IMR-90 (cell line): ENCODE measurements at regions not wholly inside any gene's neighbourhood (a gene's known extent, or its start where the extent isn't known, plus 50 kb on each side); places are given as distances from the start of the nearest gene placed in this dataset.

ENCODE experiments used
- ATAC-seq: fragments of 200-7000 bp; cut with Tn5 transposase; 2 replicates; pipeline ENCODE4 v1.9.1; 2020; ENCODE audit warnings: low read depth, mild to moderate bottlenecking, moderate library complexity
- BruUV-seq: library from RNA; stranded (reverse); fragments of 400-500 nt; replicated peaks from 2 replicates; lab custom pipeline; 2021; lab: Mats Ljungman, UMichigan
- CTCF ChIA-PET: fragments of 300-600 bp; formaldehyde crosslinking; extraction: SDS; loops from one replicate; lab custom pipeline; 2021; ENCODE audit warnings: antibody characterized with exemption; lab: Yijun Ruan, JAX
- POLR2A ChIA-PET: fragments of 300-600 bp; sonication (Branson Sonifier 250); formaldehyde crosslinking; loops from one replicate; lab custom pipeline; 2022; ENCODE audit warnings: antibody characterized with exemption; ENCODE audit not compliant: unreplicated experiment; lab: Charles Lee
- DNase-seq: peaks from one replicate; pipeline ENCODE4 v3.0.0; 2013
- H2AFZ ChIP-seq: replicated peaks from 2 replicates; pipeline ENCODE3; 2013; ENCODE audit warnings: low read length, mild to moderate bottlenecking; ENCODE audit not compliant: poor library complexity
- H2AK5ac ChIP-seq: 2 replicates; pipeline ENCODE4 v1.6.1; 2013; ENCODE audit warnings: low read depth, low read length, inconsistent platforms
- H2AK9ac ChIP-seq: replicated peaks from 2 replicates; pipeline ENCODE3; 2013; ENCODE audit warnings: mild to moderate bottlenecking, low read depth, low read length, moderate library complexity; ENCODE audit not compliant: poor library complexity
- H2BK120ac ChIP-seq: 2 replicates; pipeline ENCODE4 v1.6.1; 2013; ENCODE audit warnings: low read depth, low read length, inconsistent platforms
- H2BK15ac ChIP-seq: 3 replicates; pipeline ENCODE4 v1.6.1; 2013; ENCODE audit warnings: low read depth, low read length, inconsistent platforms
- H2BK20ac ChIP-seq: 2 replicates; pipeline ENCODE4 v1.6.1; 2013; ENCODE audit warnings: low read depth, mild to moderate bottlenecking, inconsistent platforms, low read length, moderate library complexity
- H2BK5ac ChIP-seq: 2 replicates; pipeline ENCODE4 v1.6.1; 2013; ENCODE audit warnings: mild to moderate bottlenecking, low read depth, low read length, inconsistent platforms; ENCODE audit not compliant: poor library complexity, severe bottlenecking
- H3K14ac ChIP-seq: replicated peaks from 2 replicates; pipeline ENCODE4 v1.6.1; 2013; ENCODE audit warnings: low read depth, low read length, inconsistent platforms
- H3K18ac ChIP-seq: 2 replicates; pipeline ENCODE4 v1.6.1; 2013; ENCODE audit warnings: low read depth, low read length, control low read depth
- H3K23ac ChIP-seq: 2 replicates; pipeline ENCODE4 v1.6.1; 2013; ENCODE audit warnings: low read depth, low read length, inconsistent platforms
- H3K27ac ChIP-seq: 2 replicates; pipeline ENCODE4 v1.5.1; 2013; ENCODE audit warnings: mild to moderate bottlenecking, control low read depth, low read length; ENCODE audit not compliant: insufficient read depth
- H3K27me3 ChIP-seq: 2 replicates; pipeline ENCODE4 v1.6.1; 2013; ENCODE audit warnings: low read length; ENCODE audit not compliant: control insufficient read depth, insufficient read depth
- H3K36me3 ChIP-seq: 2 replicates; pipeline ENCODE4 v1.6.1; 2013; ENCODE audit warnings: low read length, mixed read lengths; ENCODE audit not compliant: control insufficient read depth, insufficient read depth
- H3K4ac ChIP-seq: 2 replicates; pipeline ENCODE4 v1.6.1; 2013; ENCODE audit warnings: low read depth, low read length, inconsistent platforms
- H3K4me1 ChIP-seq: 2 replicates; pipeline ENCODE4 v1.6.1; 2013; ENCODE audit warnings: low read length, mixed read lengths; ENCODE audit not compliant: control insufficient read depth, insufficient read depth
- H3K4me2 ChIP-seq: 2 replicates; pipeline ENCODE4 v1.6.1; 2013; ENCODE audit warnings: low read depth, mild to moderate bottlenecking, control low read depth, low read length, moderate library complexity
- H3K4me3 ChIP-seq: 2 replicates; pipeline ENCODE4 v1.5.1; 2013; ENCODE audit warnings: low read depth, mild to moderate bottlenecking, control low read depth, low read length, moderate library complexity; ENCODE audit not compliant: insufficient read depth
- H3K56ac ChIP-seq: 2 replicates; pipeline ENCODE4 v1.6.1; 2013; ENCODE audit warnings: low read length, inconsistent platforms; ENCODE audit not compliant: insufficient read depth; ENCODE audit errors: extremely low read depth
- H3K79me1 ChIP-seq, 2 experiments: 2 replicates each; pipeline ENCODE4 v1.6.1; 2013; ENCODE audit warnings: low read length in 2 of 2, inconsistent platforms in 1 of 2, low read depth in 1 of 2
- H3K9ac ChIP-seq: 2 replicates; pipeline ENCODE4 v1.6.1; 2013; ENCODE audit warnings: low read depth, low read length, control low read depth
- H3K9me1 ChIP-seq: 2 replicates; pipeline ENCODE4 v1.6.1; 2013; ENCODE audit warnings: low read length, inconsistent platforms; ENCODE audit not compliant: insufficient read depth
- H3K9me3 ChIP-seq: 2 replicates; pipeline ENCODE4 v1.6.1; 2013; ENCODE audit warnings: low read length; ENCODE audit not compliant: control insufficient read depth, insufficient read depth
- H4K20me1 ChIP-seq: 2 replicates; pipeline ENCODE4 v1.6.1; 2013; ENCODE audit warnings: low read length, inconsistent platforms; ENCODE audit not compliant: insufficient read depth
- H4K5ac ChIP-seq: 2 replicates; pipeline ENCODE4 v1.6.1; 2013; ENCODE audit warnings: mild to moderate bottlenecking, low read depth, low read length, control low read depth
- H4K8ac ChIP-seq, 2 experiments: 2 replicates each; pipeline ENCODE4 v1.6.1; 2013; ENCODE audit warnings: low read depth in 2 of 2, low read length in 2 of 2, control low read depth in 1 of 2, inconsistent platforms in 1 of 2
- H4K91ac ChIP-seq: 2 replicates; pipeline ENCODE4 v1.6.1; 2013; ENCODE audit warnings: low read depth, low read length, inconsistent platforms; ENCODE audit not compliant: insufficient read depth
- BHLHE40 ChIP-seq: fragments of 150-350 bp; IDR thresholded peaks from 2 replicates; pipeline ENCODE4 v1.6.1; 2016; ENCODE audit warnings: mild to moderate bottlenecking, low read depth, low read length
- CEBPB ChIP-seq: IDR thresholded peaks from 2 replicates; pipeline ENCODE4 v1.6.1; 2012; ENCODE audit warnings: low read depth, low read length, improper control_type of control experiment
- CHD1 ChIP-seq: IDR thresholded peaks from 2 replicates; pipeline ENCODE4 v1.6.1; 2012; ENCODE audit warnings: low read depth, low read length, improper control_type of control experiment
- CTCF ChIP-seq: conservative IDR thresholded peaks from 2 replicates; pipeline ENCODE4 v1.5.1; 2012; ENCODE audit warnings: mild to moderate bottlenecking, low read depth, low read length, improper control_type of control experiment
- ELK1 ChIP-seq: fragments of 150-350 bp; IDR thresholded peaks from 2 replicates; pipeline ENCODE4 v1.6.1; 2016; ENCODE audit warnings: low read depth, mild to moderate bottlenecking, low read length, moderate library complexity, borderline replicate concordance
- FOS ChIP-seq: fragments of 150-350 bp; IDR thresholded peaks from 2 replicates; pipeline ENCODE4 v1.6.1; 2016; ENCODE audit warnings: low read depth, low read length
- MAFK ChIP-seq: IDR thresholded peaks from 2 replicates; pipeline ENCODE4 v1.6.1; 2012; ENCODE audit warnings: low read depth, low read length, improper control_type of control experiment
- MAZ ChIP-seq: IDR thresholded peaks from 2 replicates; pipeline ENCODE4 v1.6.1; 2012; ENCODE audit warnings: low read depth, mild to moderate bottlenecking, low read length, improper control_type of control experiment, moderate library complexity, borderline replicate concordance
- MXI1 ChIP-seq: IDR thresholded peaks from 2 replicates; pipeline ENCODE4 v1.6.1; 2012; ENCODE audit warnings: low read depth, mild to moderate bottlenecking, low read length, moderate library complexity, borderline replicate concordance
- NFE2L2 ChIP-seq: fragments of 150-350 bp; IDR thresholded peaks from 2 replicates; pipeline ENCODE4 v1.6.1; 2016; ENCODE audit warnings: low read depth, mild to moderate bottlenecking, low read length
- POLR2A ChIP-seq: IDR thresholded peaks from 2 replicates; pipeline ENCODE4 v1.6.1; 2012; ENCODE audit warnings: mild to moderate bottlenecking, low read depth, low read length
- RAD21 ChIP-seq: IDR thresholded peaks from 2 replicates; pipeline ENCODE4 v1.6.1; 2012; ENCODE audit warnings: low read length, improper control_type of control experiment
- RCOR1 ChIP-seq: IDR thresholded peaks from 2 replicates; pipeline ENCODE4 v1.6.1; 2012; ENCODE audit warnings: mild to moderate bottlenecking, low read length, improper control_type of control experiment; ENCODE audit not compliant: insufficient replicate concordance
- RFX5 ChIP-seq: IDR thresholded peaks from 2 replicates; pipeline ENCODE4 v1.8.0; 2012; ENCODE audit warnings: low read depth, mild to moderate bottlenecking, low read length, moderate library complexity
- SMC3 ChIP-seq: fragments of 150-350 bp; IDR thresholded peaks from 2 replicates; pipeline ENCODE4 v1.6.1; 2016; ENCODE audit warnings: low read depth, mild to moderate bottlenecking, antibody characterized with exemption, low read length, moderate library complexity
- USF2 ChIP-seq: fragments of 150-350 bp; IDR thresholded peaks from 2 replicates; pipeline ENCODE4 v1.6.1; 2017; ENCODE audit warnings: mild to moderate bottlenecking, antibody characterized with exemption, low read length, low read depth
- WGBS, 2 experiments: methylation state at CpG; one replicate each; pipeline versions ENCODE4 v1.1.5 to v1.1.7; 2013; ENCODE audit warnings: missing lambda C conversion rate in 2 of 2; ENCODE audit not compliant: insufficient read length in 1 of 2; ENCODE audit errors: extremely low coverage in 2 of 2; 5-methylcytosine and 5-hydroxymethylcytosine counted together
- dilution Hi-C: fragments of 300-500 bp; cut with HindIII; formaldehyde crosslinking; loops from one replicate; pipeline ENCODE4 v1.14.3; 2018; ENCODE audit warnings: low sequenced_read_pairs; ENCODE audit not compliant: unreplicated experiment
- in situ Hi-C: fragments of 300-500 bp; cut with MboI; formaldehyde crosslinking; loops from 3 replicates; pipeline ENCODE4 v1.14.3; 2019; ENCODE audit warnings: low sequenced_read_pairs, inconsistent platforms, mixed read lengths
- intact Hi-C: fragments of 100-400 bp; cut with micrococcal nuclease; formaldehyde crosslinking; loops from 2 replicates; pipeline ENCODE4 v1.10.0; 2022

- Histone ChIP-seq H3K4me3 (no peak overlapping the region), H2BK5ac (no peak overlapping the region), H4K8ac (no peak overlapping the region), H3K23ac (no peak overlapping the region), H4K20me1 (no peaks in the 10 kb centered on the region), H3K4me1 (no peaks in the 10 kb centered on the region), H3K79me1 (no peaks in the 10 kb centered on the region), H3K9me3 (peaks cover 6% of the 10 kb centered on the region; the same call in 1 of the 2 replicates), H2BK120ac (no peak overlapping the region), H3K36me3 (no peaks in the 10 kb centered on the region), H3K18ac (no peak overlapping the region), H4K91ac (no peak overlapping the region), H3K56ac (no peak overlapping the region), H2AK9ac (no peak overlapping the region), H3K9me1 (no peaks in the 10 kb centered on the region), H4K5ac (no peak overlapping the region), H3K4ac (no peak overlapping the region), H2BK20ac (no peak overlapping the region), H2AK5ac (no peak overlapping the region), H3K4me2 (no peak overlapping the region), H3K14ac (no peak overlapping the region), H3K27ac (no peak overlapping the region), H2AFZ (no peak overlapping the region), H3K27me3 (no peaks in the 10 kb centered on the region), H3K9ac (no peak overlapping the region), H2BK15ac (no peak overlapping the region)
- TF ChIP-seq RAD21 = no peak
- no peak for TF ChIP-seq MXI1
- TF ChIP-seq CTCF = no peak
- TF ChIP-seq ELK1 = no peak
- no peak for TF ChIP-seq SMC3
- no peak for TF ChIP-seq BHLHE40
- TF ChIP-seq NFE2L2 = no peak
- TF ChIP-seq RCOR1 = no peak
- no peak for TF ChIP-seq MAZ
- TF ChIP-seq MAFK = no peak
- no peak for TF ChIP-seq FOS
- no peak for TF ChIP-seq CHD1
- TF ChIP-seq USF2 = no peak
- no peak for TF ChIP-seq RFX5
- TF ChIP-seq CEBPB = no peak
- TF ChIP-seq POLR2A = no peak
- intact Hi-C loops (no loop called here), in situ Hi-C loops (no loop called here), dilution Hi-C loops (no loop called here)
- ChIA-PET POLR2A (no interaction called here), CTCF (no interaction called here)
- 28% methylated on average over 8 of the region's 13 CpGs; no CpG with 5 or more reads in 1 of the 2 experiments for WGBS, 2 experiments
- no TSS peak for BruUV-seq
- ATAC-seq = no peak
- DNase-seq = no peak
Measured at GRCh38 chr2:766255-766654, 89.0 kb upstream of the TMEM18 start.
